HCT116 (cell line): ENCODE measurements at regions not wholly inside any gene's neighbourhood (a gene's known extent, or its start where the extent isn't known, plus 50 kb on each side); places are given as distances from the start of the nearest gene placed in this dataset.

ENCODE experiments used
- ATAC-seq: fragments of 200-7000 bp; cut with Tn5 transposase; 2 replicates; pipeline ENCODE4 v1.9.1; 2020; ENCODE audit warnings: mild to moderate bottlenecking, moderate library complexity
- BruUV-seq: library from RNA; stranded (reverse); fragments of 400-500 nt; replicated peaks from 2 replicates; lab custom pipeline; 2021; lab: Mats Ljungman, UMichigan
- CTCF ChIA-PET: fragments of 300-600 bp; sonication (Branson Sonifier 250); formaldehyde crosslinking; loops from one replicate; lab custom pipeline; 2021; ENCODE audit warnings: antibody characterized with exemption; lab: Charles Lee
- POLR2A ChIA-PET: fragments of 300-600, 350-600 bp; sonication (Branson Sonifier 250); formaldehyde crosslinking; loops from one replicate; lab custom pipeline; 2021; ENCODE audit warnings: antibody characterized with exemption; lab: Charles Lee
- RAD21 ChIA-PET, 2 experiments: fragments of 300-600 bp; sonication (Branson Sonifier 250); formaldehyde crosslinking; loops; one replicate each; lab custom pipeline; 2023; ENCODE audit warnings: low total read pairs in 2 of 2; ENCODE audit not compliant: uncharacterized antibody in 2 of 2, unreplicated experiment in 2 of 2, low non-redundant PET in 1 of 2; lab: Charles Lee
- DNase-seq: peaks from one replicate; pipeline ENCODE4 v3.0.0-alpha.2; 2010; ENCODE audit warnings: low read depth, low spot score
- H2AFZ ChIP-seq: fragments of 200-600 bp; shearing (Covaris generic), sonication (generic); 2 replicates; pipeline ENCODE4 v1.6.1; 2017; ENCODE audit warnings: low read depth, mixed run types, mixed read lengths, antibody characterized with exemption, low read length; ENCODE audit not compliant: poor library complexity, severe bottlenecking
- H3K27ac ChIP-seq: 2 replicates; pipeline ENCODE4 v1.5.1; 2012; ENCODE audit warnings: low read depth, low read length
- H3K27me3 ChIP-seq: fragments of 200-600 bp; sonication (generic); 2 replicates; pipeline ENCODE4 v1.6.1; 2016; ENCODE audit warnings: mixed run types, low read length, mixed read lengths; ENCODE audit not compliant: insufficient read depth
- H3K36me3 ChIP-seq, 2 experiments: fragments of 200-500 bp in 1 of 2; fragments of 200-600 bp in 1 of 2; sonication (Bioruptor generic) in 1 of 2; sonication (generic) in 1 of 2; 2 replicates each; pipeline versions ENCODE4 v1.5.1 to v1.6.1; 2014 to 2016; ENCODE audit warnings: low read length in 2 of 2, inconsistent platforms in 1 of 2, mixed read lengths in 1 of 2, mixed run types in 1 of 2; ENCODE audit not compliant: insufficient read depth in 2 of 2, control insufficient read depth in 1 of 2
- H3K4me1 ChIP-seq, 2 experiments: fragments of 200-600 bp in 1 of 2; sonication (generic) in 1 of 2; 2 replicates each; pipeline versions ENCODE4 v1.5.1 to v1.6.1; 2012 to 2017; ENCODE audit warnings: low read length in 2 of 2, inconsistent platforms in 1 of 2, mild to moderate bottlenecking in 1 of 2, mixed read lengths in 1 of 2, mixed run types in 1 of 2, moderate library complexity in 1 of 2; ENCODE audit not compliant: insufficient read depth in 2 of 2, control insufficient read depth in 1 of 2
- H3K4me2 ChIP-seq: fragments of 200-600 bp; sonication (generic); 2 replicates; pipeline ENCODE4 v1.6.1; 2017; ENCODE audit warnings: mixed run types, low read length, mixed read lengths
- H3K4me3 ChIP-seq, 2 experiments: fragments of 200-600 bp in 1 of 2; sonication (generic) in 1 of 2; replicated peaks in 1 of 2; 2 replicates each; pipeline ENCODE4 v1.5.1; 2011 to 2016; ENCODE audit warnings: low read length in 2 of 2, control low read depth in 1 of 2, low read depth in 1 of 2, mild to moderate bottlenecking in 1 of 2, mixed read lengths in 1 of 2, mixed run types in 1 of 2
- H3K79me2 ChIP-seq: fragments of 200-600 bp; sonication (generic); 2 replicates; pipeline ENCODE4 v1.6.1; 2017; ENCODE audit warnings: mild to moderate bottlenecking, mixed run types, low read length, moderate library complexity, mixed read lengths; ENCODE audit not compliant: insufficient read depth
- H3K9ac ChIP-seq: fragments of 200-600 bp; sonication (generic); 2 replicates; pipeline ENCODE4 v1.6.1; 2016; ENCODE audit warnings: low read length, mixed read lengths
- H3K9me2 ChIP-seq: fragments of 200-600 bp; sonication (generic), shearing (Covaris generic); 2 replicates; pipeline ENCODE4 v1.6.1; 2017; ENCODE audit warnings: mixed run types, mild to moderate bottlenecking, moderate library complexity; ENCODE audit not compliant: insufficient read depth
- H3K9me3 ChIP-seq, 2 experiments: fragments of 200-500 bp in 1 of 2; fragments of 200-600 bp in 1 of 2; sonication (Bioruptor generic) in 1 of 2; sonication (generic) in 1 of 2; 2 replicates each; pipeline ENCODE4 v1.6.1; 2014 to 2017; ENCODE audit warnings: low read length in 2 of 2, mixed read lengths in 2 of 2, inconsistent platforms in 1 of 2, low read depth in 1 of 2, mild to moderate bottlenecking in 1 of 2, mixed run types in 1 of 2, moderate library complexity in 1 of 2; ENCODE audit not compliant: control insufficient read depth in 1 of 2, insufficient read depth in 1 of 2
- H4K20me1 ChIP-seq: fragments of 200-600 bp; sonication (generic), shearing (Covaris generic); 2 replicates; pipeline ENCODE4 v1.6.1; 2017; ENCODE audit warnings: mixed run types, mild to moderate bottlenecking, moderate library complexity; ENCODE audit not compliant: insufficient read depth
- ATF3 ChIP-seq: IDR thresholded peaks from 2 replicates; pipeline ENCODE4 v1.6.1; 2012
- CEBPB ChIP-seq: IDR thresholded peaks from 2 replicates; pipeline ENCODE4 v1.6.1; 2012; ENCODE audit warnings: low read depth
- EGR1 ChIP-seq: IDR thresholded peaks from 2 replicates; pipeline ENCODE4 v1.6.1; 2012; ENCODE audit warnings: low read depth
- ELF1 ChIP-seq: IDR thresholded peaks from 2 replicates; pipeline ENCODE4 v1.6.1; 2012; ENCODE audit warnings: low read depth, borderline replicate concordance
- EZH2 ChIP-seq: fragments of 200-600 bp; sonication (generic); IDR thresholded peaks from 2 replicates; pipeline ENCODE4 v1.6.1; 2017; ENCODE audit warnings: antibody characterized with exemption, mixed run types
- EZH2phosphoT487 ChIP-seq: fragments of 200-600 bp; IDR thresholded peaks from 2 replicates; pipeline ENCODE4 v1.6.1; 2018; ENCODE audit warnings: antibody characterized with exemption, borderline replicate concordance
- FOSL1 ChIP-seq: IDR thresholded peaks from 2 replicates; pipeline ENCODE4 v1.6.1; 2012; ENCODE audit warnings: low read depth
- JUND ChIP-seq: IDR thresholded peaks from 2 replicates; pipeline ENCODE4 v1.6.1; 2012
- MAX ChIP-seq: IDR thresholded peaks from 2 replicates; pipeline ENCODE4 v1.6.1; 2012
- POLR2A ChIP-seq: IDR thresholded peaks from 2 replicates; pipeline ENCODE4 v1.7.0; 2011; ENCODE audit warnings: borderline replicate concordance; ENCODE audit not compliant: insufficient read depth, insufficient read length; ENCODE audit errors: extremely low read depth
- POLR2AphosphoS5 ChIP-seq: IDR thresholded peaks from 2 replicates; pipeline ENCODE4 v1.6.1; 2011; ENCODE audit warnings: mild to moderate bottlenecking, low read depth, low read length, moderate library complexity
- REST ChIP-seq: IDR thresholded peaks from 2 replicates; pipeline ENCODE4 v1.6.1; 2012; ENCODE audit warnings: low read depth
- SIN3A ChIP-seq: IDR thresholded peaks from 2 replicates; pipeline ENCODE4 v1.6.1; 2012; ENCODE audit warnings: low read depth
- SRF ChIP-seq: IDR thresholded peaks from 2 replicates; pipeline ENCODE4 v1.6.1; 2012; ENCODE audit warnings: low read depth
- TCF7L2 ChIP-seq: IDR thresholded peaks from 2 replicates; pipeline ENCODE4 v1.7.0; 2011; ENCODE audit warnings: borderline replicate concordance, inconsistent platforms; ENCODE audit not compliant: insufficient read depth, insufficient read length; ENCODE audit errors: extremely low read depth
- ZFX ChIP-seq: fragments of 450-650 bp; IDR thresholded peaks from 2 replicates; pipeline ENCODE4 v1.6.1; 2017
- ZNF274 ChIP-seq: fragments of 200-500 bp; sonication (Bioruptor generic); IDR thresholded peaks from 2 replicates; pipeline ENCODE4 v1.6.1; 2014; ENCODE audit warnings: mild to moderate bottlenecking, low read depth, low read length, inconsistent platforms
- intact Hi-C: fragments of 100-400 bp; cut with micrococcal nuclease; formaldehyde crosslinking; loops from 2 replicates; pipeline ENCODE4 v1.10.0; 2022
- TF ChIP-seq, protein P1 (sequence below), 3 experiments: fragments of 200-600 bp in 1 of 3; sonication (generic) in 1 of 3; IDR thresholded peaks in 2 of 3; conservative IDR thresholded peaks in 1 of 3; 2 replicates each; pipeline ENCODE4 v1.5.1; 2012 to 2017; ENCODE audit warnings: low read depth in 2 of 3, low read length in 2 of 3, antibody characterized with exemption in 1 of 3, borderline replicate concordance in 1 of 3, control low read depth in 1 of 3, mild to moderate bottlenecking in 1 of 3, mixed read lengths in 1 of 3, mixed run types in 1 of 3, moderate library complexity in 1 of 3; ENCODE audit not compliant: insufficient read depth in 1 of 3
- TF ChIP-seq, protein P2 (sequence below): IDR thresholded peaks from 2 replicates; pipeline ENCODE4 v1.6.1; 2011; ENCODE audit warnings: mild to moderate bottlenecking, low read length, moderate library complexity; ENCODE audit not compliant: insufficient replicate concordance; ENCODE audit errors: extremely low read depth

DNA sequence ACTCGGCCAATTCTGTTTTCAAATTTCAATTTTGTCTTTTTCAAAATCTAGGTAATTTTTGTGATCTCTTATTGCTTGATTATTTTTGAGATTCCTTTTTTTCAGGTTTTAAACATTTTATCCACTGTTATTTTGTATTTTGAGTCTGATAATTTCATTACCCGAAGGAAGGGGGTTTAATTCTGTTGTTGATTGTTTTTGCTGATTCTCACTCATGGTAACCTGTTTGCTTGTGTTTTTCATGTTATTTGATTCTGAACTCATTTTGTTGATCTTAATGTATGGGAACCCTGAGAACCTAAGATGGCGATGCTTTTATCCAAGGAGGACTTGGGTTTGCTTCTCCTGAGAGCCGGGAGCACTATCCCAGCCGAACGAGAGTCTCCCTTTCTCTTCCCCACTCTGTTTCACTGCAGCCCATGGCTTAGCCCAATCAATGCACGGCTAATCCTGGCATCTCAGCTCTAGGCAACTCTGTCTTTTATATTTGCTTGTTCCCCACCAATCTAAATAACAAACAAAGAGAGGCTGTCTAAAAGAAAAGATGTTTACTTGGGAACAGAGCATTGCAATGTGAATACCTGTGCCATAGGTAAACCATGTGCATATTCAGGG, 73.2 kb upstream of the ZCCHC2 start:
- POLR2A ChIA-PET, result no interaction called here
- no peak overlapping the region for H3K4me3 ChIP-seq
- no peak overlapping the region for H3K9ac ChIP-seq
- no peaks in the 10 kb centered on the region for H3K36me3 ChIP-seq
- RAD21 ChIA-PET, result no interaction called here
- no TSS peak for BruUV-seq
- H3K27me3 ChIP-seq, result no peaks in the 10 kb centered on the region
- no peaks in the 10 kb centered on the region for H3K79me2 ChIP-seq
- H3K9me2 ChIP-seq, result no peaks in the 10 kb centered on the region
- H2AFZ ChIP-seq, result no peak overlapping the region
- CTCF ChIA-PET, result no interaction called here
- intact Hi-C loops, result loop anchor here (2.0 to 5.0 kb wide), 2 partner anchors 38 to 73 kb away; partner anchors contain the start of gene ZCCHC2
- DNase-seq (no peak), ATAC-seq (no peak)
- H3K27ac ChIP-seq, result no peak overlapping the region; the same call in 1 of the 2 replicates
- no peaks in the 10 kb centered on the region for H3K9me3 ChIP-seq
- peaks cover 30 to 39% of the 10 kb centered on the region in 2 experiments for H3K4me1 ChIP-seq
- H3K4me2 ChIP-seq, result no peak overlapping the region
- H4K20me1 ChIP-seq, result no peaks in the 10 kb centered on the region
- TF ChIP-seq FOSL1 (no peak), ZFX (no peak), REST (no peak), ELF1 (no peak), JUND (no peak), POLR2A (no peak), SIN3A (no peak), EZH2phosphoT487 (no peak), TCF7L2 (no peak), ATF3 (no peak), ZNF274 (no peak), SRF (no peak), EGR1 (no peak), EZH2 (no peak), POLR2AphosphoS5 (no peak), MAX (no peak), CEBPB (no peak)
- TF ChIP-seq, protein P1, sequence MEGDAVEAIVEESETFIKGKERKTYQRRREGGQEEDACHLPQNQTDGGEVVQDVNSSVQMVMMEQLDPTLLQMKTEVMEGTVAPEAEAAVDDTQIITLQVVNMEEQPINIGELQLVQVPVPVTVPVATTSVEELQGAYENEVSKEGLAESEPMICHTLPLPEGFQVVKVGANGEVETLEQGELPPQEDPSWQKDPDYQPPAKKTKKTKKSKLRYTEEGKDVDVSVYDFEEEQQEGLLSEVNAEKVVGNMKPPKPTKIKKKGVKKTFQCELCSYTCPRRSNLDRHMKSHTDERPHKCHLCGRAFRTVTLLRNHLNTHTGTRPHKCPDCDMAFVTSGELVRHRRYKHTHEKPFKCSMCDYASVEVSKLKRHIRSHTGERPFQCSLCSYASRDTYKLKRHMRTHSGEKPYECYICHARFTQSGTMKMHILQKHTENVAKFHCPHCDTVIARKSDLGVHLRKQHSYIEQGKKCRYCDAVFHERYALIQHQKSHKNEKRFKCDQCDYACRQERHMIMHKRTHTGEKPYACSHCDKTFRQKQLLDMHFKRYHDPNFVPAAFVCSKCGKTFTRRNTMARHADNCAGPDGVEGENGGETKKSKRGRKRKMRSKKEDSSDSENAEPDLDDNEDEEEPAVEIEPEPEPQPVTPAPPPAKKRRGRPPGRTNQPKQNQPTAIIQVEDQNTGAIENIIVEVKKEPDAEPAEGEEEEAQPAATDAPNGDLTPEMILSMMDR (IDR thresholded peaks at IDR 0.05 in 2 of 3, conservative IDR thresholded peaks at IDR 0.05 in 1 of 3; ENCODE audit: borderline replicate concordance in 1 of 3, insufficient read depth in 1 of 3, low read depth in 2 of 3, low read length in 2 of 3), result no peak
- TF ChIP-seq, protein P2, sequence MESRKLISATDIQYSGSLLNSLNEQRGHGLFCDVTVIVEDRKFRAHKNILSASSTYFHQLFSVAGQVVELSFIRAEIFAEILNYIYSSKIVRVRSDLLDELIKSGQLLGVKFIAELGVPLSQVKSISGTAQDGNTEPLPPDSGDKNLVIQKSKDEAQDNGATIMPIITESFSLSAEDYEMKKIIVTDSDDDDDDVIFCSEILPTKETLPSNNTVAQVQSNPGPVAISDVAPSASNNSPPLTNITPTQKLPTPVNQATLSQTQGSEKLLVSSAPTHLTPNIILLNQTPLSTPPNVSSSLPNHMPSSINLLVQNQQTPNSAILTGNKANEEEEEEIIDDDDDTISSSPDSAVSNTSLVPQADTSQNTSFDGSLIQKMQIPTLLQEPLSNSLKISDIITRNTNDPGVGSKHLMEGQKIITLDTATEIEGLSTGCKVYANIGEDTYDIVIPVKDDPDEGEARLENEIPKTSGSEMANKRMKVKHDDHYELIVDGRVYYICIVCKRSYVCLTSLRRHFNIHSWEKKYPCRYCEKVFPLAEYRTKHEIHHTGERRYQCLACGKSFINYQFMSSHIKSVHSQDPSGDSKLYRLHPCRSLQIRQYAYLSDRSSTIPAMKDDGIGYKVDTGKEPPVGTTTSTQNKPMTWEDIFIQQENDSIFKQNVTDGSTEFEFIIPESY, result no peak
- TF ChIP-seq, all 23 proteins: peak for 0
